ENCODE measurements at regions not wholly inside any gene's neighbourhood (a gene's known extent, or its start where the extent isn't known, plus 50 kb on each side); places are given as distances from the start of the nearest gene placed in this dataset.

GRCh38 chr7:156006024-156006423 is 193.8 kb upstream of the SHH start:
- H3K4me3 ChIP-seq (ENCODE audit: insufficient read depth, low read depth, low read length), result no peak overlapping the region
- no peak overlapping the region for H3K27ac ChIP-seq (ENCODE audit: insufficient read depth, low read length)
- DNase-seq (no peak), ATAC-seq (ENCODE audit: low read depth) (no peak)
- H3K18ac ChIP-seq (ENCODE audit: low read depth, low read length), result no peak overlapping the region
- dilution Hi-C loops (cut with HindIII; ENCODE audit: low sequenced_read_pairs, unreplicated experiment), result no loop called here
- H4K5ac ChIP-seq (ENCODE audit: low read depth, low read length), result no peak overlapping the region
- H3K4me1 ChIP-seq (ENCODE audit: control insufficient read depth, insufficient read depth, low read length), result no peaks in the 10 kb centered on the region
- H3K14ac ChIP-seq (replicated peaks; ENCODE audit: low read depth, low read length), result no peak overlapping the region
- no peak overlapping the region for H2BK5ac ChIP-seq (ENCODE audit: low read depth, low read length, poor library complexity, severe bottlenecking)
- H3K4ac ChIP-seq (ENCODE audit: low read depth, low read length), result no peak overlapping the region
- no peak overlapping the region for H3K56ac ChIP-seq (ENCODE audit: extremely low read depth, insufficient read depth, low read length)
- no peak overlapping the region for H2BK120ac ChIP-seq (ENCODE audit: low read depth, low read length)
- H4K8ac ChIP-seq (ENCODE audit: low read depth in 2 of 2, low read length in 2 of 2), result no peak overlapping the region
- H2BK15ac ChIP-seq (ENCODE audit: low read depth, low read length), result no peak overlapping the region
- BruUV-seq (replicated peaks), result no TSS peak
- POLR2A ChIA-PET (ENCODE audit: unreplicated experiment), result no interaction called here
- H3K79me1 ChIP-seq (ENCODE audit: low read depth in 1 of 2, low read length in 2 of 2), result no peaks in the 10 kb centered on the region
- H2BK20ac ChIP-seq (ENCODE audit: low read depth, low read length), result no peak overlapping the region
- no peak overlapping the region for H3K23ac ChIP-seq (ENCODE audit: low read depth, low read length)
- H2AK9ac ChIP-seq (replicated peaks; ENCODE audit: low read depth, low read length, poor library complexity), result no peak overlapping the region
- H3K9me1 ChIP-seq (ENCODE audit: insufficient read depth, low read length), result no peaks in the 10 kb centered on the region
- no peaks in the 10 kb centered on the region for H3K27me3 ChIP-seq (ENCODE audit: control insufficient read depth, insufficient read depth, low read length)
- H3K9ac ChIP-seq (ENCODE audit: low read depth, low read length), result no peak overlapping the region
- H2AFZ ChIP-seq (replicated peaks; ENCODE audit: low read length, poor library complexity), result no peak overlapping the region
- intact Hi-C loops (cut with micrococcal nuclease), result no loop called here
- no peak overlapping the region for H4K91ac ChIP-seq (ENCODE audit: insufficient read depth, low read depth, low read length)
- no peak overlapping the region for H2AK5ac ChIP-seq (ENCODE audit: low read depth, low read length)
- H3K4me2 ChIP-seq (ENCODE audit: low read depth, low read length), result no peak overlapping the region
- CTCF ChIA-PET, result no interaction called here
- H3K36me3 ChIP-seq (ENCODE audit: control insufficient read depth, insufficient read depth, low read length), result no peaks in the 10 kb centered on the region
- H3K9me3 ChIP-seq (ENCODE audit: control insufficient read depth, insufficient read depth, low read length), result peaks cover 30% of the 10 kb centered on the region
- no CpG with 5 or more reads among the region's 3 CpGs for WGBS, 2 experiments (ENCODE audit: extremely low coverage in 2 of 2, insufficient read length in 1 of 2)
- H4K20me1 ChIP-seq (ENCODE audit: insufficient read depth, low read length), result no peaks in the 10 kb centered on the region
- in situ Hi-C loops (cut with MboI; ENCODE audit: low sequenced_read_pairs), result no loop called here
- TF ChIP-seq BHLHE40 (IDR thresholded peaks at IDR 0.05; ENCODE audit: low read depth, low read length) (no peak), SMC3 (IDR thresholded peaks at IDR 0.05; ENCODE audit: low read depth, low read length) (no peak), FOS (IDR thresholded peaks at IDR 0.05; ENCODE audit: low read depth, low read length) (no peak), RCOR1 (IDR thresholded peaks at IDR 0.05; ENCODE audit: insufficient replicate concordance, low read length) (no peak), MAZ (IDR thresholded peaks at IDR 0.05; ENCODE audit: borderline replicate concordance, low read depth, low read length) (no peak), ELK1 (IDR thresholded peaks at IDR 0.05; ENCODE audit: borderline replicate concordance, low read depth, low read length) (no peak), CHD1 (IDR thresholded peaks at IDR 0.05; ENCODE audit: low read depth, low read length) (no peak), CEBPB (IDR thresholded peaks at IDR 0.05; ENCODE audit: low read depth, low read length) (no peak), RAD21 (IDR thresholded peaks at IDR 0.05; ENCODE audit: low read length) (no peak), MXI1 (IDR thresholded peaks at IDR 0.05; ENCODE audit: borderline replicate concordance, low read depth, low read length) (no peak), NFE2L2 (IDR thresholded peaks at IDR 0.05; ENCODE audit: low read depth, low read length) (no peak), CTCF (conservative IDR thresholded peaks at IDR 0.05; ENCODE audit: low read depth, low read length) (no peak)
